ENCODE measurements at regions not wholly inside any gene's neighbourhood (a gene's known extent, or its start where the extent isn't known, plus 50 kb on each side); places are given as distances from the start of the nearest gene placed in this dataset.

- TF ChIP-seq CTCF (IDR thresholded peaks at IDR 0.05; ENCODE audit: poor library complexity), result no peak
- TF ChIP-seq EZH2 (IDR thresholded peaks at IDR 0.05; ENCODE audit: borderline replicate concordance), result no peak
Measured at GRCh38 chr2:100766256-100766655, 53.7 kb upstream of the NPAS2 start.
